ENCODE measurements at regions not wholly inside any gene's neighbourhood (a gene's known extent, or its start where the extent isn't known, plus 50 kb on each side); places are given as distances from the start of the nearest gene placed in this dataset.

- DNase-seq (ENCODE audit: low read depth in 2 of 2) = no peak
Observed at GRCh38 chr16:54679531-54679930, 251.1 kb upstream of the IRX5 start.

- DNase-seq (ENCODE audit: low read depth in 2 of 2) = no peak
Observed at GRCh38 chr16:54677308-54677950, 253.2 kb upstream of the IRX5 start.

GRCh38 chr16:54673313-54673712, 257.4 kb upstream of the IRX5 start:
- DNase-seq (ENCODE audit: low read depth in 2 of 2) = no peak

GRCh38 chr16:54672500-54672899, 258.2 kb upstream of the IRX5 start:
- DNase-seq (ENCODE audit: low read depth in 2 of 2) = no peak

- no peak for DNase-seq (ENCODE audit: low read depth in 2 of 2)
Observed at GRCh38 chr16:54657709-54658102, 273.0 kb upstream of the IRX5 start.

GRCh38 chr16:54657058-54657708, 273.5 kb upstream of the IRX5 start:
- no peak for DNase-seq (ENCODE audit: low read depth in 2 of 2)

GRCh38 chr16:54655121-54655590, 275.5 kb upstream of the IRX5 start:
- no peak for DNase-seq (ENCODE audit: low read depth in 2 of 2)

- no peak for DNase-seq (ENCODE audit: low read depth in 2 of 2)
Observed at GRCh38 chr16:54654429-54654828, 276.2 kb upstream of the IRX5 start.

GRCh38 chr16:54652201-54652770, 278.4 kb upstream of the IRX5 start:
- DNase-seq (ENCODE audit: low read depth in 2 of 2) = no peak

GRCh38 chr16:54651440-54652195, 279.0 kb upstream of the IRX5 start:
- no peak for DNase-seq (ENCODE audit: low read depth in 2 of 2)

- no peak for DNase-seq (ENCODE audit: low read depth in 2 of 2)
Observed at GRCh38 chr16:54649876-54650275, 280.8 kb upstream of the IRX5 start.

- no peak for DNase-seq (ENCODE audit: low read depth in 2 of 2)
Observed at GRCh38 chr16:54648575-54648974, 282.1 kb upstream of the IRX5 start.

GRCh38 chr16:54647725-54648221, 282.9 kb upstream of the IRX5 start:
- DNase-seq (ENCODE audit: low read depth in 2 of 2) = no peak

- DNase-seq (ENCODE audit: low read depth in 2 of 2) = no peak
Observed at GRCh38 chr16:54647216-54647615, 283.4 kb upstream of the IRX5 start.

GRCh38 chr16:54645345-54645744, 285.3 kb upstream of the IRX5 start:
- DNase-seq (ENCODE audit: low read depth in 2 of 2) = no peak

GRCh38 chr16:54636221-54636793, 294.4 kb upstream of the IRX5 start:
- DNase-seq (ENCODE audit: low read depth in 2 of 2) = no peak

- DNase-seq (ENCODE audit: low read depth in 2 of 2) = no peak
Observed at GRCh38 chr16:54633943-54634362, 296.7 kb upstream of the IRX5 start.

GRCh38 chr16:54632322-54633220, 298.1 kb upstream of the IRX5 start:
- no peak for DNase-seq (ENCODE audit: low read depth in 2 of 2)

GRCh38 chr16:54631782-54632181, 298.9 kb upstream of the IRX5 start:
- DNase-seq (ENCODE audit: low read depth in 2 of 2) = no peak

- DNase-seq (ENCODE audit: low read depth in 2 of 2) = no peak
Observed at GRCh38 chr16:54630284-54630967, 300.2 kb upstream of the IRX5 start.
